NB4 (cell line): ENCODE measurements at regions not wholly inside any gene's neighbourhood (a gene's known extent, or its start where the extent isn't known, plus 50 kb on each side); places are given as distances from the start of the nearest gene placed in this dataset.

Experiments
- DNase-seq: peaks from one replicate; pipeline ENCODE4 v3.0.0; 2010; ENCODE audit warnings: low read depth
- H3K4me3 ChIP-seq: one replicate; pipeline ENCODE4 v1.5.1; 2011; ENCODE audit warnings: mild to moderate bottlenecking, low read depth, low read length, moderate library complexity
- CTCF ChIP-seq: IDR thresholded peaks from one replicate; pipeline ENCODE4 v1.5.1; 2012; ENCODE audit warnings: low read depth, low read length
- MAX ChIP-seq: IDR thresholded peaks from 2 replicates; pipeline ENCODE4 v1.6.1; 2011; ENCODE audit warnings: low read depth, low read length
- MYC ChIP-seq: IDR thresholded peaks from 2 replicates; pipeline ENCODE4 v1.6.1; 2011; ENCODE audit warnings: low read depth, low read length
- POLR2A ChIP-seq: IDR thresholded peaks from 2 replicates; pipeline ENCODE4 v1.6.1; 2011; ENCODE audit warnings: mild to moderate bottlenecking; ENCODE audit not compliant: insufficient read length; ENCODE audit errors: extremely low read depth

GRCh38 chr21:41008974-41009373, 159.0 kb upstream of the BACE2 start:
- DNase-seq, result no peak
- H3K4me3 ChIP-seq, result no peak overlapping the region
- 0 out of 2 replicates have a peak, but pooled peaks have one; percentile 6 for TF ChIP-seq MAX
- no peak for TF ChIP-seq POLR2A

- DNase-seq, result no peak
- no peak overlapping the region for H3K4me3 ChIP-seq
- TF ChIP-seq POLR2A (no peak), MYC (no peak), CTCF (no peak), MAX (no peak)
Observed at GRCh38 chr21:41009398-41010100, 158.4 kb upstream of the BACE2 start.

- DNase-seq, result no peak
Observed at GRCh38 chr21:41010101-41010435, 157.9 kb upstream of the BACE2 start.

GRCh38 chr21:41011098-41011731, 156.7 kb upstream of the BACE2 start:
- no peak overlapping the region for H3K4me3 ChIP-seq
- no peak for DNase-seq
- TF ChIP-seq MAX (no peak), CTCF (no peak), MYC (no peak), POLR2A (no peak)

More at GRCh38 chr21:41010101-41010435, 157.9 kb upstream of the BACE2 start:
- no peak overlapping the region for H3K4me3 ChIP-seq
- no peak for TF ChIP-seq MYC
- no peak for TF ChIP-seq POLR2A
- no peak for TF ChIP-seq CTCF
- no peak for TF ChIP-seq MAX

- TF ChIP-seq POLR2A (no peak), MAX (no peak), MYC (no peak), CTCF (no peak)
- H3K4me3 ChIP-seq, result no peak overlapping the region
- DNase-seq, result no peak
Observed at GRCh38 chr21:41011951-41012366, 156.0 kb upstream of the BACE2 start.

- TF ChIP-seq MYC (no peak), POLR2A (no peak), CTCF (no peak), MAX (no peak)
- DNase-seq, result no peak
- no peak overlapping the region for H3K4me3 ChIP-seq
Observed at GRCh38 chr21:41012425-41012824, 155.5 kb upstream of the BACE2 start.
